ENCODE measurements at regions not wholly inside any gene's neighbourhood (a gene's known extent, or its start where the extent isn't known, plus 50 kb on each side); places are given as distances from the start of the nearest gene placed in this dataset.
"Not testable (repeated sequence)": the region's sequence is repeated elsewhere in the genome, so short reads cannot be mapped to it uniquely, and the experiment has no call there.

GRCh38 chr6:66127061-66127460, 420.0 kb upstream of the EYS start:
- no peak overlapping the region for H3K27ac Mint-ChIP-seq
- H3K4me1 Mint-ChIP-seq: no peaks in the 10 kb centered on the region
- H3K9me3 Mint-ChIP-seq: peaks cover 8% of the 10 kb centered on the region
- ATAC-seq (replicated peaks): no peak
- no peak overlapping the region for H3K4me3 Mint-ChIP-seq
- H3K27me3 Mint-ChIP-seq: no peaks in the 10 kb centered on the region
- H3K36me3 Mint-ChIP-seq (ENCODE audit: low read depth): no peaks in the 10 kb centered on the region

- Mint-ChIP-seq H3K36me3 (ENCODE audit: low read depth) (no peaks in the 10 kb centered on the region), H3K27me3 (no peaks in the 10 kb centered on the region), H3K4me1 (no peaks in the 10 kb centered on the region), H3K9me3 (peaks cover 8% of the 10 kb centered on the region), H3K4me3 (no peak overlapping the region), H3K27ac (no peak overlapping the region)
- ATAC-seq (replicated peaks): no peak
Observed at GRCh38 chr6:66126358-66126757, 419.3 kb upstream of the EYS start.

- ATAC-seq (replicated peaks): no peak
- H3K4me1 Mint-ChIP-seq: no peaks in the 10 kb centered on the region
- no peaks in the 10 kb centered on the region for H3K27me3 Mint-ChIP-seq
- no peak overlapping the region for H3K27ac Mint-ChIP-seq
- no peak overlapping the region for H3K4me3 Mint-ChIP-seq
- peaks cover 8% of the 10 kb centered on the region for H3K9me3 Mint-ChIP-seq
- H3K36me3 Mint-ChIP-seq (ENCODE audit: low read depth): no peaks in the 10 kb centered on the region
Observed at GRCh38 chr6:66103954-66104353, 396.9 kb upstream of the EYS start.

GRCh38 chr6:66103354-66103753, 396.3 kb upstream of the EYS start:
- no peaks in the 10 kb centered on the region for H3K36me3 Mint-ChIP-seq (ENCODE audit: low read depth)
- no peaks in the 10 kb centered on the region for H3K4me1 Mint-ChIP-seq
- no peak overlapping the region for H3K27ac Mint-ChIP-seq
- peaks cover 8% of the 10 kb centered on the region for H3K9me3 Mint-ChIP-seq
- no peak overlapping the region for H3K4me3 Mint-ChIP-seq
- ATAC-seq (replicated peaks): no peak
- H3K27me3 Mint-ChIP-seq: no peaks in the 10 kb centered on the region

- no peak overlapping the region for H3K27ac Mint-ChIP-seq
- H3K36me3 Mint-ChIP-seq (ENCODE audit: low read depth): no peaks in the 10 kb centered on the region
Observed at GRCh38 chr6:66096679-66097078, 389.7 kb upstream of the EYS start.

GRCh38 chr6:66094615-66095014, 387.6 kb upstream of the EYS start:
- ATAC-seq (replicated peaks): no peak
- no peaks in the 10 kb centered on the region for H3K36me3 Mint-ChIP-seq (ENCODE audit: low read depth)
- peaks cover 10% of the 10 kb centered on the region for H3K9me3 Mint-ChIP-seq
- H3K4me1 Mint-ChIP-seq: no peaks in the 10 kb centered on the region
- no peak overlapping the region for H3K27ac Mint-ChIP-seq
- no peak overlapping the region for H3K4me3 Mint-ChIP-seq
- H3K27me3 Mint-ChIP-seq: no peaks in the 10 kb centered on the region

More at GRCh38 chr6:66096679-66097078, 389.7 kb upstream of the EYS start:
- H3K4me1 Mint-ChIP-seq: no peaks in the 10 kb centered on the region
- peaks cover 10% of the 10 kb centered on the region for H3K9me3 Mint-ChIP-seq
- H3K27me3 Mint-ChIP-seq: no peaks in the 10 kb centered on the region
- ATAC-seq (replicated peaks): no peak
- H3K4me3 Mint-ChIP-seq: no peak overlapping the region

GRCh38 chr6:66092306-66092705, 385.3 kb upstream of the EYS start:
- not testable (repeated sequence) for H3K4me3 Mint-ChIP-seq; H3K36me3 Mint-ChIP-seq (ENCODE audit: low read depth); H3K27me3 Mint-ChIP-seq; H3K27ac Mint-ChIP-seq; ATAC-seq (replicated peaks); H3K4me1 Mint-ChIP-seq
- peaks cover 11% of the 10 kb centered on the region for H3K9me3 Mint-ChIP-seq

- peaks cover 24% of the 10 kb centered on the region for H3K9me3 Mint-ChIP-seq
- H3K36me3 Mint-ChIP-seq (ENCODE audit: low read depth): no peaks in the 10 kb centered on the region
- no peak overlapping the region for H3K27ac Mint-ChIP-seq
- H3K4me3 Mint-ChIP-seq: no peak overlapping the region
- no peaks in the 10 kb centered on the region for H3K27me3 Mint-ChIP-seq
- ATAC-seq (replicated peaks): no peak
- no peaks in the 10 kb centered on the region for H3K4me1 Mint-ChIP-seq
Observed at GRCh38 chr6:66086532-66086931, 379.5 kb upstream of the EYS start.

GRCh38 chr6:66082914-66083313, 375.9 kb upstream of the EYS start:
- Mint-ChIP-seq H3K4me1 (no peaks in the 10 kb centered on the region), H3K36me3 (ENCODE audit: low read depth) (no peaks in the 10 kb centered on the region)
- ATAC-seq (replicated peaks): no peak

GRCh38 chr6:66068907-66069306, 361.9 kb upstream of the EYS start:
- Mint-ChIP-seq H3K27ac (no peak overlapping the region), H3K4me3 (no peak overlapping the region), H3K4me1 (no peaks in the 10 kb centered on the region), H3K27me3 (no peaks in the 10 kb centered on the region), H3K9me3 (peaks cover 16% of the 10 kb centered on the region), H3K36me3 (ENCODE audit: low read depth) (no peaks in the 10 kb centered on the region)
- no peak for ATAC-seq (replicated peaks)

More at GRCh38 chr6:66082914-66083313, 375.9 kb upstream of the EYS start:
- Mint-ChIP-seq H3K4me3 (no peak overlapping the region), H3K9me3 (peaks cover 22% of the 10 kb centered on the region), H3K27ac (no peak overlapping the region), H3K27me3 (no peaks in the 10 kb centered on the region)

GRCh38 chr6:66068033-66068432, 361.0 kb upstream of the EYS start:
- ATAC-seq (replicated peaks): no peak
- Mint-ChIP-seq H3K9me3 (peaks cover 16% of the 10 kb centered on the region), H3K27me3 (no peaks in the 10 kb centered on the region), H3K36me3 (ENCODE audit: low read depth) (no peaks in the 10 kb centered on the region), H3K4me3 (no peak overlapping the region), H3K27ac (no peak overlapping the region), H3K4me1 (no peaks in the 10 kb centered on the region)

- Mint-ChIP-seq H3K36me3 (ENCODE audit: low read depth) (no peaks in the 10 kb centered on the region), H3K9me3 (peaks cover 12% of the 10 kb centered on the region), H3K27me3 (no peaks in the 10 kb centered on the region), H3K4me3 (no peak overlapping the region), H3K27ac (no peak overlapping the region), H3K4me1 (no peaks in the 10 kb centered on the region)
- ATAC-seq (replicated peaks): no peak
Observed at GRCh38 chr6:66065313-66065712, 358.3 kb upstream of the EYS start.

GRCh38 chr6:66057034-66057433, 350.0 kb upstream of the EYS start:
- H3K36me3 Mint-ChIP-seq (ENCODE audit: low read depth): no peaks in the 10 kb centered on the region
- H3K27me3 Mint-ChIP-seq: no peaks in the 10 kb centered on the region
- no peaks in the 10 kb centered on the region for H3K4me1 Mint-ChIP-seq
- H3K9me3 Mint-ChIP-seq: peaks cover 10% of the 10 kb centered on the region
- no peak overlapping the region for H3K4me3 Mint-ChIP-seq
- no peak overlapping the region for H3K27ac Mint-ChIP-seq
- ATAC-seq (replicated peaks): no peak

- Mint-ChIP-seq H3K4me1 (no peaks in the 10 kb centered on the region), H3K9me3 (peaks cover 10% of the 10 kb centered on the region), H3K27me3 (no peaks in the 10 kb centered on the region), H3K36me3 (ENCODE audit: low read depth) (no peaks in the 10 kb centered on the region), H3K27ac (no peak overlapping the region), H3K4me3 (no peak overlapping the region)
- ATAC-seq (replicated peaks): no peak
Observed at GRCh38 chr6:66054967-66055366, 347.9 kb upstream of the EYS start.

- no peaks in the 10 kb centered on the region for H3K4me1 Mint-ChIP-seq
- H3K27ac Mint-ChIP-seq: no peak overlapping the region
- no peaks in the 10 kb centered on the region for H3K36me3 Mint-ChIP-seq (ENCODE audit: low read depth)
- no peak overlapping the region for H3K4me3 Mint-ChIP-seq
- ATAC-seq (replicated peaks): no peak
- peaks cover 10% of the 10 kb centered on the region for H3K9me3 Mint-ChIP-seq
- H3K27me3 Mint-ChIP-seq: no peaks in the 10 kb centered on the region
Observed at GRCh38 chr6:66051812-66052211, 344.8 kb upstream of the EYS start.
